Suprapubic skin (tissue), 3 donors: ENCODE measurements at regions not wholly inside any gene's neighbourhood (a gene's known extent, or its start where the extent isn't known, plus 50 kb on each side); places are given as distances from the start of the nearest gene placed in this dataset.

Source experiments
- POLR2A ChIP-seq, 2 donors: fragments of 450-650 bp; IDR thresholded peaks; one replicate each; pipeline ENCODE4 v1.6.1; 2017; ENCODE audit warnings: antibody characterized with exemption in 2 of 2, mild to moderate bottlenecking in 2 of 2, moderate library complexity in 2 of 2
- TF ChIP-seq, protein P1 (sequence below), 2 donors: fragments of 200-600 bp in 1 of 2; fragments of 450-650 bp in 1 of 2; sonication (generic) in 1 of 2; IDR thresholded peaks; one replicate each; pipeline ENCODE4 v1.5.1; 2016 to 2019; ENCODE audit warnings: antibody characterized with exemption in 2 of 2, mild to moderate bottlenecking in 1 of 2, moderate library complexity in 1 of 2

DNA sequence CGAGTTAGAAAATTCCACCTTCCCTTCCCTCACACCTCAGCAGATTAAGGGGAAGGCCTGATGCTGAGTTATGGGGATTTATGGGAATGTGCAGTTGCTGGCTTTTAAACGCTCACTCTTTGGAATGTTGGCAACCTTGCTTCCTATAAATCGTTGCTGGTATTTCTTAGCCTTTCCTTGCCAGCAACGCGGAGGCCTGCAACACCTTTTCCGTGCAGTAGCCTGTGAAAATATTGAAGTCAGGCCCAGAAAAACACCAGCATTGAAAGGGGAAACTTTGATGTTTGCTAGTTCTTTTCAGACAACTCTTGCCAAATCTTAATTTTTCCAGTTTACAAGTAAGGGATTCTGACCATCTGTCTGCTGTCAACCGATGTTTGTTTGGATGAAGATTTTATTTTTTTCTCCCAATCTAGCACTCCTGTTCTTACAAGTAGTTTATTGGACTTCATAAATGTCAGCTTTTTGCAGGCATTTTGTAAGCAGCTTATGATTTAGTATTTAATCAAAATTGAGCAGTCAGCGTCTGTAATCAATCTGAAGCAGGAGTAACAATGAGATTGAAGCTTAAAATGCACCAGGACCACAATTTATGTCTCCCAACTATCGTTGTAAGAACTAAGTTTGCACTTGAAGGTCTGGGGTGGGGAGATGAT lies 251.0 kb downstream of the RPLP1 start:
- TF ChIP-seq, protein P1, sequence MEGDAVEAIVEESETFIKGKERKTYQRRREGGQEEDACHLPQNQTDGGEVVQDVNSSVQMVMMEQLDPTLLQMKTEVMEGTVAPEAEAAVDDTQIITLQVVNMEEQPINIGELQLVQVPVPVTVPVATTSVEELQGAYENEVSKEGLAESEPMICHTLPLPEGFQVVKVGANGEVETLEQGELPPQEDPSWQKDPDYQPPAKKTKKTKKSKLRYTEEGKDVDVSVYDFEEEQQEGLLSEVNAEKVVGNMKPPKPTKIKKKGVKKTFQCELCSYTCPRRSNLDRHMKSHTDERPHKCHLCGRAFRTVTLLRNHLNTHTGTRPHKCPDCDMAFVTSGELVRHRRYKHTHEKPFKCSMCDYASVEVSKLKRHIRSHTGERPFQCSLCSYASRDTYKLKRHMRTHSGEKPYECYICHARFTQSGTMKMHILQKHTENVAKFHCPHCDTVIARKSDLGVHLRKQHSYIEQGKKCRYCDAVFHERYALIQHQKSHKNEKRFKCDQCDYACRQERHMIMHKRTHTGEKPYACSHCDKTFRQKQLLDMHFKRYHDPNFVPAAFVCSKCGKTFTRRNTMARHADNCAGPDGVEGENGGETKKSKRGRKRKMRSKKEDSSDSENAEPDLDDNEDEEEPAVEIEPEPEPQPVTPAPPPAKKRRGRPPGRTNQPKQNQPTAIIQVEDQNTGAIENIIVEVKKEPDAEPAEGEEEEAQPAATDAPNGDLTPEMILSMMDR (IDR thresholded peaks at IDR 0.05) = no peak
- TF ChIP-seq POLR2A (IDR thresholded peaks at IDR 0.05) = no peak
